ENCODE measurements at regions not wholly inside any gene's neighbourhood (a gene's known extent, or its start where the extent isn't known, plus 50 kb on each side); places are given as distances from the start of the nearest gene placed in this dataset.

DNA sequence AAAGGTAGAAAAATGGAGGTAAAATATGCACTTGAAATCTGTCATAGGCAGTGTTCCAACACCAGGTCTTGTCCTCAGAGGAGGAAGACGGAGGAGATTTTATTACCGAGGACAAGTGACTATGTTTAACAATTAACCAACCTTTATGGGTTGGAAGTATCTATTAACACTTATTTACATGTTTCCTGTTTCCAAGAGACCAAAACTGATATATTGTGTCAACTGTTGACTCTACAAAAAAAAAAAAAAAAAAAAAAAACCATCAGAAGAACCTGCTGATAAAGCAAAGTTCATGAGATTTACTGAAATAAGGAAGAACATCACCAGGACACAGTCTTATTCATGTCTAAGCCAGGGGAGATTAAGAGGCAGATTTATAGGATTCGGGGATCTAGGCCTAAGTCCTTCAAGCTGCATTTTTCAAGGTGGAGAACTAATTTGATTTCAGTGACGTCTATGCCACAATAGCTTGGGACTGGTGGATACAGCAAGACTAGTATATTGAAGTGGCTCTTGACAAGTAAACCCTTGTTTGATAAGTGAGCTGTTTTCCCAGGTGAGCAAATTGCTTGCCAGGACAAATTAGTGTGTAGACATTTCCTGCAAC is 126.6 kb upstream of the NAA20 start:
- TF ChIP-seq, protein P1, sequence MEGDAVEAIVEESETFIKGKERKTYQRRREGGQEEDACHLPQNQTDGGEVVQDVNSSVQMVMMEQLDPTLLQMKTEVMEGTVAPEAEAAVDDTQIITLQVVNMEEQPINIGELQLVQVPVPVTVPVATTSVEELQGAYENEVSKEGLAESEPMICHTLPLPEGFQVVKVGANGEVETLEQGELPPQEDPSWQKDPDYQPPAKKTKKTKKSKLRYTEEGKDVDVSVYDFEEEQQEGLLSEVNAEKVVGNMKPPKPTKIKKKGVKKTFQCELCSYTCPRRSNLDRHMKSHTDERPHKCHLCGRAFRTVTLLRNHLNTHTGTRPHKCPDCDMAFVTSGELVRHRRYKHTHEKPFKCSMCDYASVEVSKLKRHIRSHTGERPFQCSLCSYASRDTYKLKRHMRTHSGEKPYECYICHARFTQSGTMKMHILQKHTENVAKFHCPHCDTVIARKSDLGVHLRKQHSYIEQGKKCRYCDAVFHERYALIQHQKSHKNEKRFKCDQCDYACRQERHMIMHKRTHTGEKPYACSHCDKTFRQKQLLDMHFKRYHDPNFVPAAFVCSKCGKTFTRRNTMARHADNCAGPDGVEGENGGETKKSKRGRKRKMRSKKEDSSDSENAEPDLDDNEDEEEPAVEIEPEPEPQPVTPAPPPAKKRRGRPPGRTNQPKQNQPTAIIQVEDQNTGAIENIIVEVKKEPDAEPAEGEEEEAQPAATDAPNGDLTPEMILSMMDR (IDR thresholded peaks at IDR 0.05; ENCODE audit: low read depth, low read length): no peak
- no peak for TF ChIP-seq EZH2phosphoT487 (IDR thresholded peaks at IDR 0.05; ENCODE audit: low read depth)
